Sigmoid colon (tissue), 4 donors: ENCODE measurements at regions not wholly inside any gene's neighbourhood (a gene's known extent, or its start where the extent isn't known, plus 50 kb on each side); places are given as distances from the start of the nearest gene placed in this dataset.

Experiments used
- CTCF ChIP-seq, 4 experiments: fragments of 450-650 bp in 3 of 4; fragments of 200-600 bp in 1 of 4; IDR thresholded peaks; one replicate each; pipeline ENCODE4 v1.5.1; 2016 to 2019; ENCODE audit warnings: antibody characterized with exemption in 4 of 4, mild to moderate bottlenecking in 3 of 4, moderate library complexity in 2 of 4
- EP300 ChIP-seq, 4 donors: sonication (generic); formaldehyde crosslinking; IDR thresholded peaks; one replicate each; pipeline ENCODE4 v1.6.1; 2017; ENCODE audit warnings: antibody characterized with exemption in 4 of 4
- POLR2AphosphoS5 ChIP-seq, 4 donors: sonication (generic); formaldehyde crosslinking; IDR thresholded peaks; one replicate each; pipeline ENCODE4 v1.6.1; 2017; ENCODE audit warnings: antibody characterized with exemption in 4 of 4

- TF ChIP-seq POLR2AphosphoS5 (IDR thresholded peaks at IDR 0.05) (no peak), CTCF (IDR thresholded peaks at IDR 0.05) (no peak), EP300 (IDR thresholded peaks at IDR 0.05) (no peak)
These were observed 631.5 kb downstream of the SUCLG1 start for GRCh38 chr2:83827618-83828017.
